HCT116 (cell line): ENCODE measurements at regions not wholly inside any gene's neighbourhood (a gene's known extent, or its start where the extent isn't known, plus 50 kb on each side); places are given as distances from the start of the nearest gene placed in this dataset.

ENCODE experiments used
- CEBPB ChIP-seq: IDR thresholded peaks from 2 replicates; pipeline ENCODE4 v1.6.1; 2012; ENCODE audit warnings: low read depth
- CTCF ChIP-seq, 3 experiments: fragments of 200-600 bp in 1 of 3; sonication (generic) in 1 of 3; IDR thresholded peaks in 2 of 3; conservative IDR thresholded peaks in 1 of 3; 2 replicates each; pipeline ENCODE4 v1.5.1; 2012 to 2017; ENCODE audit warnings: low read depth in 2 of 3, low read length in 2 of 3, antibody characterized with exemption in 1 of 3, borderline replicate concordance in 1 of 3, control low read depth in 1 of 3, mild to moderate bottlenecking in 1 of 3, mixed read lengths in 1 of 3, mixed run types in 1 of 3, moderate library complexity in 1 of 3; ENCODE audit not compliant: insufficient read depth in 1 of 3
- EZH2 ChIP-seq: fragments of 200-600 bp; sonication (generic); IDR thresholded peaks from 2 replicates; pipeline ENCODE4 v1.6.1; 2017; ENCODE audit warnings: antibody characterized with exemption, mixed run types
- EZH2phosphoT487 ChIP-seq: fragments of 200-600 bp; IDR thresholded peaks from 2 replicates; pipeline ENCODE4 v1.6.1; 2018; ENCODE audit warnings: antibody characterized with exemption, borderline replicate concordance
- POLR2A ChIP-seq: IDR thresholded peaks from 2 replicates; pipeline ENCODE4 v1.7.0; 2011; ENCODE audit warnings: borderline replicate concordance; ENCODE audit not compliant: insufficient read depth, insufficient read length; ENCODE audit errors: extremely low read depth
- POLR2AphosphoS5 ChIP-seq: IDR thresholded peaks from 2 replicates; pipeline ENCODE4 v1.6.1; 2011; ENCODE audit warnings: mild to moderate bottlenecking, low read depth, low read length, moderate library complexity
- REST ChIP-seq: IDR thresholded peaks from 2 replicates; pipeline ENCODE4 v1.6.1; 2012; ENCODE audit warnings: low read depth
- SIN3A ChIP-seq: IDR thresholded peaks from 2 replicates; pipeline ENCODE4 v1.6.1; 2012; ENCODE audit warnings: low read depth
- YY1 ChIP-seq: IDR thresholded peaks from 2 replicates; pipeline ENCODE4 v1.6.1; 2011; ENCODE audit warnings: low read length, low read depth, moderate library complexity, mild to moderate bottlenecking; ENCODE audit not compliant: insufficient replicate concordance; ENCODE audit errors: extremely low read depth
- ZNF274 ChIP-seq: fragments of 200-500 bp; sonication (Bioruptor generic); IDR thresholded peaks from 2 replicates; pipeline ENCODE4 v1.6.1; 2014; ENCODE audit warnings: mild to moderate bottlenecking, low read depth, low read length, inconsistent platforms
- TF ChIP-seq, protein P1 (sequence below): IDR thresholded peaks from 2 replicates; pipeline ENCODE4 v1.6.1; 2011; ENCODE audit warnings: mild to moderate bottlenecking, low read length, moderate library complexity; ENCODE audit not compliant: insufficient replicate concordance; ENCODE audit errors: extremely low read depth

DNA sequence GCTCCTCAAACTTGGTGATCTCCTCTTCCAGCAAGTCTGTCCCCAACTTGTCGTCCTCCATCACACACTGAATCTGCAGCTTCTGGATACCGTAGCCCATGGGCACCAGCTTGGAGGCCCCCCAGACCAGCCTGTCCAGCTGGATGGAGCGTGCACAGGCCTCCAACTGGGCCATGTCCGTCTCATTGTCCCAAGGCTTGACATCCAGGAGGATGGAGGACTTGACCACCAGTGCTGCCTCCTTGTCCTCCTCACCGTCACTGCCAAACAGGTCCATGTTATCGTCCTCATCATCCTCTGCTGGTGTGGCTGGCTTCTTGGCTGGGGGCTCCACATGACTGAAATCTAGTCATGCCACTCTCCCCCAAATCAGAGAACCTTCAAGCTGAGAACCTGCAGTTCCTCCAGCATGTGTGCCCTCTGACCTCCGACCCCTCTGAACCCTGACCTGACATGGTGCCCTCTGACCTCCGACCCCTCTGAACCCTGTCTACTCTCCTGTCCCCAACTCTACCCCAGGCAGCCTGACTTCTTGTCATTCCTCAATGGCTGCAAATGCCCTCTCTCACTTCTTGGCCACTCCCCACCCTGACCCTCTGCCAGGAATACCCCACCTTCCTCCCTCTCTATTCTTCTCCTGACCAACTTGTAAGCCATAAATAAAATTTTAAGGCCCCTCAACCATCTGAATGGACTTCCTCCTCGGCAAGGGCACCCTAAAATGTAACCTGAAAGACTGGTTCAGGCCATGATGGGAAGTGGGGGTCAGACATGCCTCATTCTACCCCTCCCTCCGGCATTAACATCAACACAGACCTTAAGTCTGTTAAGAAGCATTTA lies 275.7 kb upstream of the C1orf174 start:
- TF ChIP-seq SIN3A (no peak), EZH2phosphoT487 (no peak), ZNF274 (no peak), CTCF (IDR thresholded peaks at IDR 0.05 in 2 of 3, conservative IDR thresholded peaks at IDR 0.05 in 1 of 3; ENCODE audit: borderline replicate concordance in 1 of 3, insufficient read depth in 1 of 3, low read depth in 2 of 3, low read length in 2 of 3) (no peak), POLR2A (no peak), REST (no peak), POLR2AphosphoS5 (no peak), YY1 (no peak), EZH2 (no peak), CEBPB (no peak)
- TF ChIP-seq, protein P1, sequence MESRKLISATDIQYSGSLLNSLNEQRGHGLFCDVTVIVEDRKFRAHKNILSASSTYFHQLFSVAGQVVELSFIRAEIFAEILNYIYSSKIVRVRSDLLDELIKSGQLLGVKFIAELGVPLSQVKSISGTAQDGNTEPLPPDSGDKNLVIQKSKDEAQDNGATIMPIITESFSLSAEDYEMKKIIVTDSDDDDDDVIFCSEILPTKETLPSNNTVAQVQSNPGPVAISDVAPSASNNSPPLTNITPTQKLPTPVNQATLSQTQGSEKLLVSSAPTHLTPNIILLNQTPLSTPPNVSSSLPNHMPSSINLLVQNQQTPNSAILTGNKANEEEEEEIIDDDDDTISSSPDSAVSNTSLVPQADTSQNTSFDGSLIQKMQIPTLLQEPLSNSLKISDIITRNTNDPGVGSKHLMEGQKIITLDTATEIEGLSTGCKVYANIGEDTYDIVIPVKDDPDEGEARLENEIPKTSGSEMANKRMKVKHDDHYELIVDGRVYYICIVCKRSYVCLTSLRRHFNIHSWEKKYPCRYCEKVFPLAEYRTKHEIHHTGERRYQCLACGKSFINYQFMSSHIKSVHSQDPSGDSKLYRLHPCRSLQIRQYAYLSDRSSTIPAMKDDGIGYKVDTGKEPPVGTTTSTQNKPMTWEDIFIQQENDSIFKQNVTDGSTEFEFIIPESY, result no peak
